ENCODE measurements at regions not wholly inside any gene's neighbourhood (a gene's known extent, or its start where the extent isn't known, plus 50 kb on each side); places are given as distances from the start of the nearest gene placed in this dataset.

- TF ChIP-seq, protein P1, sequence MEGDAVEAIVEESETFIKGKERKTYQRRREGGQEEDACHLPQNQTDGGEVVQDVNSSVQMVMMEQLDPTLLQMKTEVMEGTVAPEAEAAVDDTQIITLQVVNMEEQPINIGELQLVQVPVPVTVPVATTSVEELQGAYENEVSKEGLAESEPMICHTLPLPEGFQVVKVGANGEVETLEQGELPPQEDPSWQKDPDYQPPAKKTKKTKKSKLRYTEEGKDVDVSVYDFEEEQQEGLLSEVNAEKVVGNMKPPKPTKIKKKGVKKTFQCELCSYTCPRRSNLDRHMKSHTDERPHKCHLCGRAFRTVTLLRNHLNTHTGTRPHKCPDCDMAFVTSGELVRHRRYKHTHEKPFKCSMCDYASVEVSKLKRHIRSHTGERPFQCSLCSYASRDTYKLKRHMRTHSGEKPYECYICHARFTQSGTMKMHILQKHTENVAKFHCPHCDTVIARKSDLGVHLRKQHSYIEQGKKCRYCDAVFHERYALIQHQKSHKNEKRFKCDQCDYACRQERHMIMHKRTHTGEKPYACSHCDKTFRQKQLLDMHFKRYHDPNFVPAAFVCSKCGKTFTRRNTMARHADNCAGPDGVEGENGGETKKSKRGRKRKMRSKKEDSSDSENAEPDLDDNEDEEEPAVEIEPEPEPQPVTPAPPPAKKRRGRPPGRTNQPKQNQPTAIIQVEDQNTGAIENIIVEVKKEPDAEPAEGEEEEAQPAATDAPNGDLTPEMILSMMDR (IDR thresholded peaks at IDR 0.05; ENCODE audit: insufficient read depth, low read length, poor library complexity, severe bottlenecking), result no peak
- TF ChIP-seq EZH2phosphoT487 (conservative IDR thresholded peaks at IDR 0.05; ENCODE audit: low read length), result no peak
These were observed 191.7 kb downstream of the TRIM27 start for GRCh38 chr6:28732052-28732451.
